IMR-90 (cell line): ENCODE measurements at regions not wholly inside any gene's neighbourhood (a gene's known extent, or its start where the extent isn't known, plus 50 kb on each side); places are given as distances from the start of the nearest gene placed in this dataset.

ENCODE experiments used
- ATAC-seq: fragments of 200-7000 bp; cut with Tn5 transposase; 2 replicates; pipeline ENCODE4 v1.9.1; 2020; ENCODE audit warnings: low read depth, mild to moderate bottlenecking, moderate library complexity
- BruUV-seq: library from RNA; stranded (reverse); fragments of 400-500 nt; replicated peaks from 2 replicates; lab custom pipeline; 2021; lab: Mats Ljungman, UMichigan
- CTCF ChIA-PET: fragments of 300-600 bp; formaldehyde crosslinking; extraction: SDS; loops from one replicate; lab custom pipeline; 2021; ENCODE audit warnings: antibody characterized with exemption; lab: Yijun Ruan, JAX
- POLR2A ChIA-PET: fragments of 300-600 bp; sonication (Branson Sonifier 250); formaldehyde crosslinking; loops from one replicate; lab custom pipeline; 2022; ENCODE audit warnings: antibody characterized with exemption; ENCODE audit not compliant: unreplicated experiment; lab: Charles Lee
- DNase-seq: peaks from one replicate; pipeline ENCODE4 v3.0.0; 2013
- H2AFZ ChIP-seq: replicated peaks from 2 replicates; pipeline ENCODE3; 2013; ENCODE audit warnings: low read length, mild to moderate bottlenecking; ENCODE audit not compliant: poor library complexity
- H2AK5ac ChIP-seq: 2 replicates; pipeline ENCODE4 v1.6.1; 2013; ENCODE audit warnings: low read depth, low read length, inconsistent platforms
- H2AK9ac ChIP-seq: replicated peaks from 2 replicates; pipeline ENCODE3; 2013; ENCODE audit warnings: mild to moderate bottlenecking, low read depth, low read length, moderate library complexity; ENCODE audit not compliant: poor library complexity
- H2BK120ac ChIP-seq: 2 replicates; pipeline ENCODE4 v1.6.1; 2013; ENCODE audit warnings: low read depth, low read length, inconsistent platforms
- H2BK15ac ChIP-seq: 3 replicates; pipeline ENCODE4 v1.6.1; 2013; ENCODE audit warnings: low read depth, low read length, inconsistent platforms
- H2BK20ac ChIP-seq: 2 replicates; pipeline ENCODE4 v1.6.1; 2013; ENCODE audit warnings: low read depth, mild to moderate bottlenecking, inconsistent platforms, low read length, moderate library complexity
- H2BK5ac ChIP-seq: 2 replicates; pipeline ENCODE4 v1.6.1; 2013; ENCODE audit warnings: mild to moderate bottlenecking, low read depth, low read length, inconsistent platforms; ENCODE audit not compliant: poor library complexity, severe bottlenecking
- H3K14ac ChIP-seq: replicated peaks from 2 replicates; pipeline ENCODE4 v1.6.1; 2013; ENCODE audit warnings: low read depth, low read length, inconsistent platforms
- H3K18ac ChIP-seq: 2 replicates; pipeline ENCODE4 v1.6.1; 2013; ENCODE audit warnings: low read depth, low read length, control low read depth
- H3K23ac ChIP-seq: 2 replicates; pipeline ENCODE4 v1.6.1; 2013; ENCODE audit warnings: low read depth, low read length, inconsistent platforms
- H3K27ac ChIP-seq: 2 replicates; pipeline ENCODE4 v1.5.1; 2013; ENCODE audit warnings: mild to moderate bottlenecking, control low read depth, low read length; ENCODE audit not compliant: insufficient read depth
- H3K27me3 ChIP-seq: 2 replicates; pipeline ENCODE4 v1.6.1; 2013; ENCODE audit warnings: low read length; ENCODE audit not compliant: control insufficient read depth, insufficient read depth
- H3K36me3 ChIP-seq: 2 replicates; pipeline ENCODE4 v1.6.1; 2013; ENCODE audit warnings: low read length, mixed read lengths; ENCODE audit not compliant: control insufficient read depth, insufficient read depth
- H3K4ac ChIP-seq: 2 replicates; pipeline ENCODE4 v1.6.1; 2013; ENCODE audit warnings: low read depth, low read length, inconsistent platforms
- H3K4me1 ChIP-seq: 2 replicates; pipeline ENCODE4 v1.6.1; 2013; ENCODE audit warnings: low read length, mixed read lengths; ENCODE audit not compliant: control insufficient read depth, insufficient read depth
- H3K4me2 ChIP-seq: 2 replicates; pipeline ENCODE4 v1.6.1; 2013; ENCODE audit warnings: low read depth, mild to moderate bottlenecking, control low read depth, low read length, moderate library complexity
- H3K4me3 ChIP-seq: 2 replicates; pipeline ENCODE4 v1.5.1; 2013; ENCODE audit warnings: low read depth, mild to moderate bottlenecking, control low read depth, low read length, moderate library complexity; ENCODE audit not compliant: insufficient read depth
- H3K56ac ChIP-seq: 2 replicates; pipeline ENCODE4 v1.6.1; 2013; ENCODE audit warnings: low read length, inconsistent platforms; ENCODE audit not compliant: insufficient read depth; ENCODE audit errors: extremely low read depth
- H3K79me1 ChIP-seq, 2 experiments: 2 replicates each; pipeline ENCODE4 v1.6.1; 2013; ENCODE audit warnings: low read length in 2 of 2, inconsistent platforms in 1 of 2, low read depth in 1 of 2
- H3K9ac ChIP-seq: 2 replicates; pipeline ENCODE4 v1.6.1; 2013; ENCODE audit warnings: low read depth, low read length, control low read depth
- H3K9me1 ChIP-seq: 2 replicates; pipeline ENCODE4 v1.6.1; 2013; ENCODE audit warnings: low read length, inconsistent platforms; ENCODE audit not compliant: insufficient read depth
- H3K9me3 ChIP-seq: 2 replicates; pipeline ENCODE4 v1.6.1; 2013; ENCODE audit warnings: low read length; ENCODE audit not compliant: control insufficient read depth, insufficient read depth
- H4K20me1 ChIP-seq: 2 replicates; pipeline ENCODE4 v1.6.1; 2013; ENCODE audit warnings: low read length, inconsistent platforms; ENCODE audit not compliant: insufficient read depth
- H4K5ac ChIP-seq: 2 replicates; pipeline ENCODE4 v1.6.1; 2013; ENCODE audit warnings: mild to moderate bottlenecking, low read depth, low read length, control low read depth
- H4K8ac ChIP-seq, 2 experiments: 2 replicates each; pipeline ENCODE4 v1.6.1; 2013; ENCODE audit warnings: low read depth in 2 of 2, low read length in 2 of 2, control low read depth in 1 of 2, inconsistent platforms in 1 of 2
- H4K91ac ChIP-seq: 2 replicates; pipeline ENCODE4 v1.6.1; 2013; ENCODE audit warnings: low read depth, low read length, inconsistent platforms; ENCODE audit not compliant: insufficient read depth
- BHLHE40 ChIP-seq: fragments of 150-350 bp; IDR thresholded peaks from 2 replicates; pipeline ENCODE4 v1.6.1; 2016; ENCODE audit warnings: mild to moderate bottlenecking, low read depth, low read length
- CEBPB ChIP-seq: IDR thresholded peaks from 2 replicates; pipeline ENCODE4 v1.6.1; 2012; ENCODE audit warnings: low read depth, low read length, improper control_type of control experiment
- CHD1 ChIP-seq: IDR thresholded peaks from 2 replicates; pipeline ENCODE4 v1.6.1; 2012; ENCODE audit warnings: low read depth, low read length, improper control_type of control experiment
- FOS ChIP-seq: fragments of 150-350 bp; IDR thresholded peaks from 2 replicates; pipeline ENCODE4 v1.6.1; 2016; ENCODE audit warnings: low read depth, low read length
- MAFK ChIP-seq: IDR thresholded peaks from 2 replicates; pipeline ENCODE4 v1.6.1; 2012; ENCODE audit warnings: low read depth, low read length, improper control_type of control experiment
- MAZ ChIP-seq: IDR thresholded peaks from 2 replicates; pipeline ENCODE4 v1.6.1; 2012; ENCODE audit warnings: low read depth, mild to moderate bottlenecking, low read length, improper control_type of control experiment, moderate library complexity, borderline replicate concordance
- MXI1 ChIP-seq: IDR thresholded peaks from 2 replicates; pipeline ENCODE4 v1.6.1; 2012; ENCODE audit warnings: low read depth, mild to moderate bottlenecking, low read length, moderate library complexity, borderline replicate concordance
- NFE2L2 ChIP-seq: fragments of 150-350 bp; IDR thresholded peaks from 2 replicates; pipeline ENCODE4 v1.6.1; 2016; ENCODE audit warnings: low read depth, mild to moderate bottlenecking, low read length
- POLR2A ChIP-seq: IDR thresholded peaks from 2 replicates; pipeline ENCODE4 v1.6.1; 2012; ENCODE audit warnings: mild to moderate bottlenecking, low read depth, low read length
- RAD21 ChIP-seq: IDR thresholded peaks from 2 replicates; pipeline ENCODE4 v1.6.1; 2012; ENCODE audit warnings: low read length, improper control_type of control experiment
- RCOR1 ChIP-seq: IDR thresholded peaks from 2 replicates; pipeline ENCODE4 v1.6.1; 2012; ENCODE audit warnings: mild to moderate bottlenecking, low read length, improper control_type of control experiment; ENCODE audit not compliant: insufficient replicate concordance
- RFX5 ChIP-seq: IDR thresholded peaks from 2 replicates; pipeline ENCODE4 v1.8.0; 2012; ENCODE audit warnings: low read depth, mild to moderate bottlenecking, low read length, moderate library complexity
- SMC3 ChIP-seq: fragments of 150-350 bp; IDR thresholded peaks from 2 replicates; pipeline ENCODE4 v1.6.1; 2016; ENCODE audit warnings: low read depth, mild to moderate bottlenecking, antibody characterized with exemption, low read length, moderate library complexity
- WGBS, 2 experiments: methylation state at CpG; one replicate each; pipeline versions ENCODE4 v1.1.5 to v1.1.7; 2013; ENCODE audit warnings: missing lambda C conversion rate in 2 of 2; ENCODE audit not compliant: insufficient read length in 1 of 2; ENCODE audit errors: extremely low coverage in 2 of 2; 5-methylcytosine and 5-hydroxymethylcytosine counted together
- dilution Hi-C: fragments of 300-500 bp; cut with HindIII; formaldehyde crosslinking; loops from one replicate; pipeline ENCODE4 v1.14.3; 2018; ENCODE audit warnings: low sequenced_read_pairs; ENCODE audit not compliant: unreplicated experiment
- in situ Hi-C: fragments of 300-500 bp; cut with MboI; formaldehyde crosslinking; loops from 3 replicates; pipeline ENCODE4 v1.14.3; 2019; ENCODE audit warnings: low sequenced_read_pairs, inconsistent platforms, mixed read lengths
- intact Hi-C: fragments of 100-400 bp; cut with micrococcal nuclease; formaldehyde crosslinking; loops from 2 replicates; pipeline ENCODE4 v1.10.0; 2022
- TF ChIP-seq, protein P1 (sequence below): fragments of 150-350 bp; IDR thresholded peaks from 2 replicates; pipeline ENCODE4 v1.6.1; 2016; ENCODE audit warnings: low read depth, mild to moderate bottlenecking, low read length, moderate library complexity, borderline replicate concordance
- TF ChIP-seq, protein P2 (sequence below): fragments of 150-350 bp; IDR thresholded peaks from 2 replicates; pipeline ENCODE4 v1.6.1; 2017; ENCODE audit warnings: mild to moderate bottlenecking, antibody characterized with exemption, low read length, low read depth
- TF ChIP-seq, protein P3 (sequence below): conservative IDR thresholded peaks from 2 replicates; pipeline ENCODE4 v1.5.1; 2012; ENCODE audit warnings: mild to moderate bottlenecking, low read depth, low read length, improper control_type of control experiment

DNA sequence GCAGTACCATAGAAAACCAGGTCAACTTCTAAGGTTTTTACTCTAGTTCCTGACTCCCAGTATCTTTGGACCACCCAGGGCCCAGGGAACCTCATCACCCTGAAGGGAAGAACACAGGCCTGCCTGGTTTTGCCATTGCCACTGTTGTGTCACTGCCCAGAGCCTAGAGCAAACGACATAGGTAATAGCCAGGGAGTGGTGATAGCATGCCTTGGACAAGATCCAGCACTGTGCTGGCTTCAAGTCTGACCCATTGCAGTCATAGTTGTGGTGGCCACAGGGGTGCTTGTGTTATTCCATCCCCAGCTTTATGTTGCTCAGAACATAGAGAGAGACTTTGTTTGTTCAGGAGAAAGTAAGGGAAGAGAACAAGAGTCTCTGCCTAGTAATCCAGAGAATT is 2310.2 kb downstream of the LRRC4C start:
- POLR2A ChIA-PET: no interaction called here

More for the DNA sequence above, 2310.2 kb downstream of the LRRC4C start:
- Histone ChIP-seq H4K20me1 (no peaks in the 10 kb centered on the region), H4K91ac (no peak overlapping the region), H3K4ac (no peak overlapping the region), H3K27ac (no peak overlapping the region), H2BK120ac (no peak overlapping the region), H2AFZ (no peak overlapping the region), H2BK5ac (no peak overlapping the region), H2AK5ac (no peak overlapping the region), H3K79me1 (no peaks in the 10 kb centered on the region), H3K4me3 (no peak overlapping the region), H2BK20ac (no peak overlapping the region), H3K9me1 (no peaks in the 10 kb centered on the region), H3K4me1 (no peaks in the 10 kb centered on the region), H3K18ac (no peak overlapping the region), H3K27me3 (no peaks in the 10 kb centered on the region), H4K5ac (no peak overlapping the region), H3K23ac (no peak overlapping the region), H3K36me3 (no peaks in the 10 kb centered on the region), H3K4me2 (no peak overlapping the region), H3K9ac (no peak overlapping the region), H2BK15ac (no peak overlapping the region), H3K9me3 (0 out of 2 replicates have a peak, but pooled peaks cover 6% of the 10 kb centered on the region), H3K56ac (no peak overlapping the region), H4K8ac (no peak overlapping the region), H3K14ac (no peak overlapping the region), H2AK9ac (no peak overlapping the region)
- dilution Hi-C loops: no loop called here
- ATAC-seq (no peak), DNase-seq (no peak)
- in situ Hi-C loops: no loop called here
- no CpG with 5 or more reads among the region's 1 CpG for WGBS, 2 experiments
- TF ChIP-seq, protein P1, sequence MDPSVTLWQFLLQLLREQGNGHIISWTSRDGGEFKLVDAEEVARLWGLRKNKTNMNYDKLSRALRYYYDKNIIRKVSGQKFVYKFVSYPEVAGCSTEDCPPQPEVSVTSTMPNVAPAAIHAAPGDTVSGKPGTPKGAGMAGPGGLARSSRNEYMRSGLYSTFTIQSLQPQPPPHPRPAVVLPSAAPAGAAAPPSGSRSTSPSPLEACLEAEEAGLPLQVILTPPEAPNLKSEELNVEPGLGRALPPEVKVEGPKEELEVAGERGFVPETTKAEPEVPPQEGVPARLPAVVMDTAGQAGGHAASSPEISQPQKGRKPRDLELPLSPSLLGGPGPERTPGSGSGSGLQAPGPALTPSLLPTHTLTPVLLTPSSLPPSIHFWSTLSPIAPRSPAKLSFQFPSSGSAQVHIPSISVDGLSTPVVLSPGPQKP: no peak
- no peak for TF ChIP-seq POLR2A
- TF ChIP-seq RCOR1: no peak
- TF ChIP-seq SMC3: no peak
- no peak for TF ChIP-seq MAZ
- no peak for TF ChIP-seq MXI1
- no peak for TF ChIP-seq MAFK
- no peak for TF ChIP-seq CEBPB
- TF ChIP-seq FOS: no peak
- no peak for TF ChIP-seq NFE2L2
- TF ChIP-seq, protein P2, sequence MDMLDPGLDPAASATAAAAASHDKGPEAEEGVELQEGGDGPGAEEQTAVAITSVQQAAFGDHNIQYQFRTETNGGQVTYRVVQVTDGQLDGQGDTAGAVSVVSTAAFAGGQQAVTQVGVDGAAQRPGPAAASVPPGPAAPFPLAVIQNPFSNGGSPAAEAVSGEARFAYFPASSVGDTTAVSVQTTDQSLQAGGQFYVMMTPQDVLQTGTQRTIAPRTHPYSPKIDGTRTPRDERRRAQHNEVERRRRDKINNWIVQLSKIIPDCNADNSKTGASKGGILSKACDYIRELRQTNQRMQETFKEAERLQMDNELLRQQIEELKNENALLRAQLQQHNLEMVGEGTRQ: no peak
- TF ChIP-seq CHD1: no peak
- TF ChIP-seq, protein P3, sequence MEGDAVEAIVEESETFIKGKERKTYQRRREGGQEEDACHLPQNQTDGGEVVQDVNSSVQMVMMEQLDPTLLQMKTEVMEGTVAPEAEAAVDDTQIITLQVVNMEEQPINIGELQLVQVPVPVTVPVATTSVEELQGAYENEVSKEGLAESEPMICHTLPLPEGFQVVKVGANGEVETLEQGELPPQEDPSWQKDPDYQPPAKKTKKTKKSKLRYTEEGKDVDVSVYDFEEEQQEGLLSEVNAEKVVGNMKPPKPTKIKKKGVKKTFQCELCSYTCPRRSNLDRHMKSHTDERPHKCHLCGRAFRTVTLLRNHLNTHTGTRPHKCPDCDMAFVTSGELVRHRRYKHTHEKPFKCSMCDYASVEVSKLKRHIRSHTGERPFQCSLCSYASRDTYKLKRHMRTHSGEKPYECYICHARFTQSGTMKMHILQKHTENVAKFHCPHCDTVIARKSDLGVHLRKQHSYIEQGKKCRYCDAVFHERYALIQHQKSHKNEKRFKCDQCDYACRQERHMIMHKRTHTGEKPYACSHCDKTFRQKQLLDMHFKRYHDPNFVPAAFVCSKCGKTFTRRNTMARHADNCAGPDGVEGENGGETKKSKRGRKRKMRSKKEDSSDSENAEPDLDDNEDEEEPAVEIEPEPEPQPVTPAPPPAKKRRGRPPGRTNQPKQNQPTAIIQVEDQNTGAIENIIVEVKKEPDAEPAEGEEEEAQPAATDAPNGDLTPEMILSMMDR: no peak
- no peak for TF ChIP-seq BHLHE40
- no peak for TF ChIP-seq RAD21
- TF ChIP-seq RFX5: no peak
- BruUV-seq: no TSS peak
- CTCF ChIA-PET: no interaction called here
- intact Hi-C loops: no loop called here
